CD14-positive monocyte (primary cell): ENCODE measurements at regions not wholly inside any gene's neighbourhood (a gene's known extent, or its start where the extent isn't known, plus 50 kb on each side); places are given as distances from the start of the nearest gene placed in this dataset.
A peak's percentile ranks its signal among the peaks of the same experiment; 100 is the strongest.
"Not testable (repeated sequence)": the region's sequence is repeated elsewhere in the genome, so short reads cannot be mapped to it uniquely, and the experiment has no call there.

Source experiments
- DNase-seq, 3 donors: peaks; one replicate each; pipeline ENCODE4 v3.0.0-alpha.2; 2011 to 2022
- H2AFZ ChIP-seq: 2 replicates; pipeline ENCODE4 v1.6.0; 2012; ENCODE audit warnings: mild to moderate bottlenecking, low read depth, low read length, inconsistent platforms; ENCODE audit not compliant: insufficient read depth, poor library complexity, severe bottlenecking
- H3K27ac ChIP-seq, 2 donors: 1 replicate in 1 of 2; 2 replicates in 1 of 2; pipeline ENCODE4 v1.5.1; 2012 to 2013; ENCODE audit warnings: low read length in 2 of 2, control low read depth in 1 of 2, inconsistent platforms in 1 of 2, low read depth in 1 of 2, mild to moderate bottlenecking in 1 of 2
- H3K27me3 ChIP-seq, 2 donors: one replicate each; pipeline versions ENCODE4 v1.6.0 to v1.6.1; 2011 to 2013; ENCODE audit warnings: low read length in 2 of 2; ENCODE audit not compliant: control insufficient read depth in 2 of 2, insufficient read depth in 2 of 2
- H3K36me3 ChIP-seq, 2 donors: replicated peaks in 1 of 2; 1 replicate in 1 of 2; 2 replicates in 1 of 2; pipeline versions ENCODE4 v1.5.1 to v1.6.1; 2012 to 2013; ENCODE audit warnings: low read length in 2 of 2, control low read depth in 1 of 2, inconsistent platforms in 1 of 2, mild to moderate bottlenecking in 1 of 2; ENCODE audit not compliant: insufficient read depth in 2 of 2, control insufficient read depth in 1 of 2
- H3K4me1 ChIP-seq, 2 donors: 1 replicate in 1 of 2; 2 replicates in 1 of 2; pipeline versions ENCODE4 v1.5.1 to v1.6.1; 2012 to 2013; ENCODE audit warnings: low read length in 2 of 2, control low read depth in 1 of 2, inconsistent platforms in 1 of 2, mild to moderate bottlenecking in 1 of 2, moderate library complexity in 1 of 2; ENCODE audit not compliant: insufficient read depth in 2 of 2, control insufficient read depth in 1 of 2
- H3K4me2 ChIP-seq: replicated peaks from 2 replicates; pipeline ENCODE3; 2012; ENCODE audit warnings: low read length, moderate library complexity, mild to moderate bottlenecking; ENCODE audit not compliant: poor library complexity, severe bottlenecking; ENCODE audit errors: extremely low read depth
- H3K4me3 ChIP-seq, 3 experiments: fragments of 200-600 bp in 1 of 3; sonication (generic) in 1 of 3; replicated peaks in 1 of 3; 1 replicate in 2 of 3; 2 replicates in 1 of 3; pipeline ENCODE4 v1.5.1; 2011 to 2013; ENCODE audit warnings: low read length in 3 of 3, mild to moderate bottlenecking in 3 of 3, control low read depth in 2 of 3, low read depth in 2 of 3, inconsistent platforms in 1 of 3, moderate library complexity in 1 of 3
- H3K79me2 ChIP-seq: 2 replicates; pipeline ENCODE4 v1.6.0; 2012; ENCODE audit warnings: mild to moderate bottlenecking, control low read depth, inconsistent platforms, low read length, moderate library complexity; ENCODE audit not compliant: insufficient read depth
- H3K9ac ChIP-seq: 2 replicates; pipeline ENCODE4 v1.6.0; 2017; ENCODE audit warnings: low read length, mild to moderate bottlenecking; ENCODE audit not compliant: insufficient read depth, poor library complexity, severe bottlenecking
- H3K9me3 ChIP-seq, 2 donors: replicated peaks in 1 of 2; 1 replicate in 1 of 2; 2 replicates in 1 of 2; pipeline versions ENCODE4 v1.5.1 to v1.6.1; 2012 to 2013; ENCODE audit warnings: low read length in 2 of 2, control low read depth in 1 of 2; ENCODE audit not compliant: control insufficient read depth in 1 of 2, insufficient read depth in 1 of 2
- H4K20me1 ChIP-seq: 2 replicates; pipeline ENCODE4 v1.6.0; 2012; ENCODE audit warnings: mild to moderate bottlenecking, low read length, control low read depth, moderate library complexity; ENCODE audit not compliant: insufficient read depth
- H3K27ac Mint-ChIP-seq, 7 donors: one replicate each; pipeline ENCODE4 v1.8.0; 2020; ENCODE audit warnings: mild to moderate bottlenecking in 7 of 7, mixed read lengths in 7 of 7, moderate library complexity in 6 of 7, inconsistent platforms in 2 of 7
- H3K27me3 Mint-ChIP-seq, 3 donors: one replicate each; pipeline ENCODE4 v1.8.0; 2021 to 2022; ENCODE audit warnings: low read depth in 3 of 3, mild to moderate bottlenecking in 3 of 3, mixed read lengths in 3 of 3, moderate library complexity in 3 of 3, inconsistent platforms in 1 of 3
- H3K36me3 Mint-ChIP-seq, 2 donors: one replicate each; pipeline ENCODE4 v1.8.0; 2020; ENCODE audit warnings: mixed read lengths in 2 of 2, inconsistent platforms in 1 of 2, mild to moderate bottlenecking in 1 of 2
- H3K4me1 Mint-ChIP-seq: one replicate; pipeline ENCODE4 v1.8.0; 2020; ENCODE audit warnings: mild to moderate bottlenecking, mixed read lengths
- H3K4me3 Mint-ChIP-seq, 2 donors: one replicate each; pipeline ENCODE4 v1.8.0; 2020; ENCODE audit warnings: mild to moderate bottlenecking in 2 of 2, mixed read lengths in 2 of 2, moderate library complexity in 1 of 2
- H3K9me3 Mint-ChIP-seq, 7 donors: one replicate each; pipeline ENCODE4 v1.8.0; 2020 to 2022; ENCODE audit warnings: mixed read lengths in 7 of 7, mild to moderate bottlenecking in 6 of 7, moderate library complexity in 6 of 7, inconsistent platforms in 2 of 7
- CTCF ChIP-seq: fragments of 200-600 bp; IDR thresholded peaks from one replicate; pipeline ENCODE4 v1.8.0; 2022; ENCODE audit warnings: antibody characterized with exemption, mild to moderate bottlenecking
- WGBS: methylation state at CpG from one replicate; pipeline ENCODE4 v1.1.5; 2013; ENCODE audit warnings: missing lambda C conversion rate; ENCODE audit not compliant: insufficient coverage; 5-methylcytosine and 5-hydroxymethylcytosine counted together
- intact Hi-C, 2 donors: fragments of 100-400 bp; cut with micrococcal nuclease; formaldehyde crosslinking; loops; one replicate each; pipeline versions ENCODE4 v1.15.0 to v1.15.1; 2023

GRCh38 chr4:85050736-85051135, 84.2 kb upstream of the WDFY3 start:
- no CpG with 5 or more reads among the region's 1 CpG for WGBS
- Histone ChIP-seq H3K4me1 (no peaks in the 10 kb centered on the region), H3K9me3 (peaks cover 0 to 5% of the 10 kb centered on the region in 2 donors), H3K27ac (no peak overlapping the region), H4K20me1 (no peaks in the 10 kb centered on the region), H3K27me3 (no peaks in the 10 kb centered on the region), H3K9ac (no peak overlapping the region), H3K36me3 (no peaks in the 10 kb centered on the region), H3K4me3 (no peak overlapping the region), H3K4me2 (no peak overlapping the region), H3K79me2 (no peaks in the 10 kb centered on the region), H2AFZ (no peak overlapping the region)
- H3K4me1 Mint-ChIP-seq = no peaks in the 10 kb centered on the region
- H3K27me3 Mint-ChIP-seq = peaks cover 0 to 3% (median 0%) of the 10 kb centered on the region in 3 donors
- DNase-seq = no peak
- no peak overlapping the region for H3K4me3 Mint-ChIP-seq
- H3K36me3 Mint-ChIP-seq = no peaks in the 10 kb centered on the region
- intact Hi-C loops = no loop called here
- peaks cover 0 to 14% (median 6%) of the 10 kb centered on the region in 7 donors for H3K9me3 Mint-ChIP-seq
- no peak overlapping the region for H3K27ac Mint-ChIP-seq
- TF ChIP-seq CTCF = no peak

- no peak overlapping the region for H3K4me2 ChIP-seq
- Mint-ChIP-seq H3K9me3 (peaks cover 0 to 11% (median 4%) of the 10 kb centered on the region in 7 donors), H3K27me3 (peaks cover 0 to under 1% (median 0%) of the 10 kb centered on the region in 3 donors), H3K36me3 (no peaks in the 10 kb centered on the region), H3K4me3 (no peak overlapping the region), H3K27ac (no peak overlapping the region), H3K4me1 (no peaks in the 10 kb centered on the region)
- H3K4me1 ChIP-seq = no peaks in the 10 kb centered on the region
- H3K36me3 ChIP-seq = no peaks in the 10 kb centered on the region
- TF ChIP-seq CTCF = no peak
- no peaks in the 10 kb centered on the region for H4K20me1 ChIP-seq
- no peaks in the 10 kb centered on the region for H3K79me2 ChIP-seq
- 14% methylated on average over 1 of the region's 2 CpGs for WGBS
- H3K9me3 ChIP-seq = peaks cover 0 to 5% of the 10 kb centered on the region in 2 donors
- no peak overlapping the region for H3K27ac ChIP-seq
- intact Hi-C loops = no loop called here
- no peak for DNase-seq
- no peak overlapping the region for H3K4me3 ChIP-seq
- H3K27me3 ChIP-seq = no peaks in the 10 kb centered on the region
- no peak overlapping the region for H2AFZ ChIP-seq
- H3K9ac ChIP-seq = no peak overlapping the region
These were observed 85.0 kb upstream of the WDFY3 start for GRCh38 chr4:85051526-85051925.

GRCh38 chr4:85054925-85055324, 88.4 kb upstream of the WDFY3 start:
- H3K4me3 Mint-ChIP-seq = not testable (repeated sequence)

More at GRCh38 chr4:85054925-85055324, 88.4 kb upstream of the WDFY3 start:
- H2AFZ ChIP-seq, DNase-seq, H3K9me3 Mint-ChIP-seq, H3K4me3 ChIP-seq, H4K20me1 ChIP-seq, H3K4me1 ChIP-seq, intact Hi-C loops, H3K4me1 Mint-ChIP-seq, H3K36me3 Mint-ChIP-seq, H3K27ac ChIP-seq, H3K36me3 ChIP-seq, H3K9ac ChIP-seq, H3K9me3 ChIP-seq, H3K4me2 ChIP-seq, H3K79me2 ChIP-seq, H3K27me3 Mint-ChIP-seq, H3K27me3 ChIP-seq: not testable (repeated sequence)
- 75% methylated on average over 1 of the region's 3 CpGs for WGBS
- H3K27ac Mint-ChIP-seq = peak overlapping the region in 1 of 7 donors; percentile 13
